ENCODE measurements at regions not wholly inside any gene's neighbourhood (a gene's known extent, or its start where the extent isn't known, plus 50 kb on each side); places are given as distances from the start of the nearest gene placed in this dataset.

DNA sequence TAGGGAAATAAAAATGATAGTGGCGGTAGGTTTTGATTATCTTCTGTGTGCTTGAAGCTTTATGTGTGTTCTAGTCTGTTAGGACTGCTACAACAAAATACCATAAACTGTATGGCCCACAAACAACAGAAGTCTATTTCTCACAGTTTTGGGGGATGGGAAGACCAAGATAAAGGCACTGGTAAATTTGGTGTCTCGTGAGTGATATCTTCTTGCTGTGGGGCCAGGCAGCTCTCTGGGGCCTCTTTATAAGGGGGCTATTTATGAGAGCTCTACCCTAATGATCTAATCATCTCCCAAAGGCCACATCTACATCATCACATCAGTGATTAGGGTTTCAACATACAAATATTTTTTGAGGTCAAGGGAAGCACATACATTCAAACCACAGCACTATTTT, 86.8 kb upstream of the SPHKAP start:
- DNase-seq (ENCODE audit: low spot score in 2 of 2) (no peak), FAIRE-seq (no peak)

DNA sequence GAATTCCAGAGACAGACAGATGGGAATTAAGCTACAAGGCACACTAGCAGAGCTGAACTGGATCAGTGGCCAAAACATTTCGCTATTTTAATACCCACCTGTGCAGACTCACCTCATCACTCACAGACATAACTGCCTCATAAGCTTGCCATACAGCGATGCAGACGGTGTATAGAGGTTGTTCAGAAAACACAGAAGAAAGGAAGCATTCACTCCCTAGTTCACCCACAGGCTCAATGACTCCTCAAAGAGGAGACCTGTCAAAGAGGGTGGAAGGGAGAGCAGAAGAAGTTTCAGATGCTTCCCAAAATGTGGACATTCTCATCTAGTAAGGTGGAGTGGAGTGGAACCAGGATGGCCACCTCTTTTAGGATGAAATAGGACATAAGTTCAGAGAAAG, 81.7 kb upstream of the SPHKAP start:
- FAIRE-seq (no peak), DNase-seq (ENCODE audit: low spot score in 2 of 2) (no peak)

DNA sequence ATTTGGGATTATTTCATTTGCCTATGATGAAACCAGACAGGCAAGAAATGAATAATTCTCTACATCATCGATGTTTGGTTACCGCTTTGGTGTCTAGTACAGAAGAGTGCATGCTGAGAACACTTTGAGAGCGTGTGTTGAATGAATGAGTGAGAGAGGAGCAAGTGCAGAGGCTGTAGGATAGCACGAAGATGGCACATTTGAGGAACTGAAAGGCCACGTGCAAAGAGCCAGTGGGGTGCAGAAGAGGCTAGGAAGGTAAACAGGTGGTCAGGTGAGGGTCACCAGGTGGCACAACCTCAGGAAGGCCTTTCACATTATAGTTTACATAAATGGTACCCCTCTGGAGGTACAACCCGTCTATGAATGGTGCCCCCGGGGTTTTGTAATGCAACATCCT, 80.1 kb upstream of the SPHKAP start:
- FAIRE-seq (no peak), DNase-seq (ENCODE audit: low spot score in 2 of 2) (no peak)

DNA sequence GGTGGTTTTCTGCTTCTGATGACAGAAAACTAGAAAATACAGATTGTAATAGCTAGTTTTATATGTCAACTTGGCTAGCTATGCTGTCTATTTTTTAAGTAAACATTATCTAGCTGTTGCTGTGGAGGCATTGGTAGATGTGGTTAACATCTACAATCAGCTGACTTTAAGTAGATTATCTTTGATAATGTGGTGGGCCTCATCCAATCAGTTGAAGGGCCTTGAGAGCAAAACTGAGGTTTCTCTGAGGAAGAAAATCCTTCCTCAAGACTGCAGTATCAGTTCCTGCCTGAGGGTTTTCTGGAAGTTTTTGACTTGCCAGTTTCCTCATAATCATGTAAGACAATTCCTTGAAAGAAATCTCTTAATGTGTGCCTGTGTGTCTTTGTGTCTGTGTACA, 75.9 kb upstream of the SPHKAP start:
- FAIRE-seq (no peak), DNase-seq (ENCODE audit: low spot score in 2 of 2) (no peak)

DNA sequence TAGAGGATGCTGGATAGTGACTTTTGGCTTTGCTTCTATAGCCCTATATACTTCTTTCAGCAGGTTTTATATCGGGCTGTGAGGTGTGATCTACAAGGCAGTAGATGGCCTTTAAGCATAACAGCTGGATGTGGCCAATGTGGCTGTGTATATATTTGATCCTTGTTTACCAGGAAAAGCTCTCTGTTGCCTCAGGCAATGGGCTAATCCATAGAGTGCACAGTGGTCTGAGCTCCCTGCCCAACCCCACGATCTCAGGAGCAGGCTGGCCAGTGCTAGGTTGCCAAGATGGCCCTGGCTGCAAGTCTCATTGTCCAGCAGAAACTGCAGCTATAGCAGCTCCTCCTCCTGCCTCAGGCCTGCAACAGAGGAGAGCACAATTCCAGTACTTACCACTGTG, 72.3 kb upstream of the SPHKAP start:
- FAIRE-seq (no peak), DNase-seq (ENCODE audit: low spot score in 2 of 2) (no peak)

DNA sequence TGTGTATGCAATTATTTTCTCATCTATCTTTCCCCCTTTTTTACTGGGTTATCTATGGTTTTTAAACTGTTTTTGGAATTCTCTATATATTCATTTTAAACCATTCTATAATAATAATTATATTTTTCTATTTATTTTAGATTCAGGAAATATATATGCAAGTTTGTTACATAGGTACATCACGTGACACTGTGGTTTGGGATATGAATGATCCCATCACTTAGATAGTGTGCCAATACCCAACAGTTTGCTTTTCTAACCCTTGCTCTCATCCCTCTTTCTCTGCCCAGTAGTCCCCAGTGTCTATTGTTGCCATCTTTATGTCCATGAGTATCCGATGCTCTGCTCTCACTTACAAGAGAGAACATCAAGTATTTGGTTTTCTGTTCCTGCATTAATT, 65.8 kb upstream of the SPHKAP start:
- FAIRE-seq: no peak
- no peak for DNase-seq (ENCODE audit: low spot score in 2 of 2)

DNA sequence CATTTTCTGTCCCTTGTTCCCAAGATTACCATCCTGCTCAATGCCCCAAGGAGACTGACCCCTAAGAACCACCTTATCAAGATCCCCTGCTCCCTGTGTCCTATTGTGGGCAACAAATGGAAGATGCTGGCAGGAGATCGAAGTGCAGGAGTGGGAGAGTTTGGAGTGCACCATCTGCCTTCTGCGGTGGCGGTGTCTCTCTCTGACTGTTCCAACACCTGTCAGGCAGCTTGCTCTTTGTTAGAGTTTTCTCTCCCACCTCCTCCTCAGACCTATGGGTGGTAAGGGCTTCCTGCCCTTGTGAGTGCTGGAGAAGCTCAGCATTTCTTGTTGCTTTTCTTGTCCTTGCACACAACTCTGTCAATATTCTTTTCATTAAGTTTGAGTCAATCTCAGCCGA, 64.1 kb upstream of the SPHKAP start:
- no peak for DNase-seq (ENCODE audit: low spot score in 2 of 2)
- no peak for FAIRE-seq

DNA sequence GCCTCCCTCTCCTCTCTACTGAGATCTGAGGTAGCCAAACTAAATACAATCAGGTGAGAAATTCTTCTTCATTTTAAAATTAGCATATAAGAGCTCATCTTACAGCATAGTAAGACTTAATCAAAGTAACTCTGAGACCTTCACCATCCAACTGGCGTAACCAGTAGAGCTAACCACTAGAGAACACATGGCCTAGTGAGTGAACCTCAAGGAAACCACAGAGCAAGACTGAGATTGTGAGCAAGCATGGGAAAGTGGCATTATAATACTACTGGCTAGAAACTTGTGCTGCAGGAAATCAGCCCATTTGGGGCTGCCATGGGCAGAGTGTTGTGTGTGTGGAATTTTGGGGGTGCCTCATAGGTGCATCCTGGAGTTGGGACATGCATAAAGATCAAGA, 61.1 kb upstream of the SPHKAP start:
- DNase-seq (ENCODE audit: low spot score in 2 of 2) (no peak), FAIRE-seq (no peak)

DNA sequence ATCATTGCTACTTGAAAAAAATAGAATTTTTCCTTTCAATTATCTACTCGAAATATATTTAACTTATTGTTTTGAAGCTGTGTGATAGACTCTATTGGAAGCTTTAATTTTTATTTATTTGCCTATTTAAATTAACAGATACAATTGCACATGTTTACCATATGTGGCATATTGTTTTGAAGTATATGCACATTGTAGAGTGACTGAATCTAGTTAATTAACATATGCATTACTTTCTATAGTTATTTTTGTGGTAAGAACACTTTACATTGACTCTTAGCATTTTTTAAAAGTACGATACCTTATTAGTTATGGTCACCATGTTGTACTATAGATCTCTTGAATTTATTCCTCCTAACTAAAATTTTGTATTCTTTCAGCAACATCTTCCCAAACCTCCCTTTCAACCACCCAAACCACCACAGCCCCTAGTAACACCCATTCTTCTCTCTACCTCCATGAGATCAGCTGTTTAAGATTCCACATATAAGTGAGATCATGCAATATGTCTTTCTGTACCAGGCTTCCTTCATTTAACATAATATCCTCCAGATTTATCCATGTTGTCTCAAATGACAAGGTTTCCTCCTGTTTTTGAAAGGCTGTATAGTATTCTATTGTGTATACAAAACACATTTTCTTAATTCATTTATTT, 58.5 kb upstream of the SPHKAP start:
- FAIRE-seq (no peak), DNase-seq (ENCODE audit: low spot score in 2 of 2) (no peak)

DNA sequence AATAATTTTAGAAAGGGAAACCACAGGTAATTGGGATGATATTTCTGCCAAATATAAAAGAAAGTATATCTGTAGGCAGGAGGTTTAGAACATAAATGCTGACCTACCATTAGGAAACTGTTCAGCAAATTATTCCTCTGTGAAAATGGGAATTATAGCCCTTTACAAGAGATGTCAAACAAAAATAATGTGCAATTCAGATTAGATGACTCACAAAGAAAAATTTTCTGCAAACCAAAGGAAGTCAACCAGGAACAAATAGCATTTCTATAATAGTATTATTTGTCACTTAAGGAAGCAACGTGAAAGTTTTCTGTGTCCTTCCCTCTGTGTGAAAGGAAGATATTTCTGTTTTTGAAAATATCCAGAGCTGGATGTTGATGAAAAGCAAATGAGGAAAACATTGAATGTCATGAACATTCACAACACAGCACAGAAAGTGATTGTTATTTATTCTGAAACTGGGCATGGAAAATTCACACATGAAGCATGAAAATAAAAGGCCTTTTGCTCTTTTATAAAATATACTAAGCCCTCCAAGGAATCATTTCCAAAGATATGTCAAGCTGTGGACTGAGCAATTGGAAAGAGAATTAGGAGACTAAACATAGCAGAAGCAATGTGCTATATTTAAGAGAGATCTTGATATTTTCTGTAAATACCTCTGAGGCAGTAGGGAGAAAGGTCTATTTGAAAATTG, 57.9 kb upstream of the SPHKAP start:
- DNase-seq (ENCODE audit: low spot score in 2 of 2) (no peak), FAIRE-seq (no peak)

Data from frontal cortex (tissue), 3 donors.